NT2/D1 (cell line): ENCODE measurements at regions not wholly inside any gene's neighbourhood (a gene's known extent, or its start where the extent isn't known, plus 50 kb on each side); places are given as distances from the start of the nearest gene placed in this dataset.

Experiments
- DNase-seq: peaks from one replicate; pipeline ENCODE4 v3.0.0-alpha.2; 2011; ENCODE audit warnings: low read depth, low spot score
- H3K27me3 ChIP-seq: 2 replicates; pipeline ENCODE4 v1.6.0; 2011; ENCODE audit warnings: mild to moderate bottlenecking; ENCODE audit not compliant: insufficient read length, insufficient read depth
- H3K36me3 ChIP-seq: 2 replicates; pipeline ENCODE4 v1.6.1; 2011; ENCODE audit warnings: mild to moderate bottlenecking, low read length, mixed read lengths; ENCODE audit not compliant: insufficient read depth, insufficient read length
- H3K4me1 ChIP-seq: 2 replicates; pipeline ENCODE4 v1.5.1; 2011; ENCODE audit not compliant: insufficient read depth, insufficient read length
- H3K4me3 ChIP-seq: 2 replicates; pipeline ENCODE4 v1.5.1; 2011; ENCODE audit warnings: low read depth; ENCODE audit not compliant: insufficient read length
- H3K9ac ChIP-seq: 2 replicates; pipeline ENCODE4 v1.6.0; 2011; ENCODE audit warnings: low read depth; ENCODE audit not compliant: insufficient read length
- H3K9me3 ChIP-seq: 2 replicates; pipeline ENCODE4 v1.5.1; 2011; ENCODE audit warnings: mild to moderate bottlenecking, low read length; ENCODE audit not compliant: insufficient read depth
- SUZ12 ChIP-seq: IDR thresholded peaks from 2 replicates; pipeline ENCODE4 v1.6.1; 2011; ENCODE audit not compliant: insufficient read length, insufficient read depth; ENCODE audit errors: extremely low read depth
- YY1 ChIP-seq: IDR thresholded peaks from 2 replicates; pipeline ENCODE4 v1.6.1; 2011; ENCODE audit not compliant: insufficient read length, insufficient read depth
- ZNF274 ChIP-seq: IDR thresholded peaks from 2 replicates; pipeline ENCODE4 v1.6.1; 2011; ENCODE audit warnings: mild to moderate bottlenecking, low read depth, low read length

- Histone ChIP-seq H3K9ac (no peak overlapping the region), H3K9me3 (no peaks in the 10 kb centered on the region), H3K4me1 (peaks cover 4% of the 10 kb centered on the region), H3K36me3 (no peaks in the 10 kb centered on the region), H3K4me3 (no peak overlapping the region), H3K27me3 (no peaks in the 10 kb centered on the region)
- DNase-seq, result no peak
- no peak for TF ChIP-seq ZNF274
These were observed 63.7 kb upstream of the IL6 start for GRCh38 chr7:22663357-22663718.

GRCh38 chr7:22662556-22663356 lies 64.2 kb upstream of the IL6 start:
- Histone ChIP-seq H3K9me3 (no peaks in the 10 kb centered on the region), H3K4me1 (peaks cover 4% of the 10 kb centered on the region), H3K9ac (no peak overlapping the region), H3K27me3 (no peaks in the 10 kb centered on the region), H3K4me3 (no peak overlapping the region), H3K36me3 (no peaks in the 10 kb centered on the region)
- peak; percentile 50 for DNase-seq
- no peak for TF ChIP-seq SUZ12
- TF ChIP-seq ZNF274, result no peak
- no peak for TF ChIP-seq YY1

GRCh38 chr7:22662036-22662435 lies 65.0 kb upstream of the IL6 start:
- Histone ChIP-seq H3K9ac (no peak overlapping the region), H3K36me3 (no peaks in the 10 kb centered on the region), H3K4me3 (no peak overlapping the region), H3K9me3 (no peaks in the 10 kb centered on the region), H3K27me3 (no peaks in the 10 kb centered on the region), H3K4me1 (peaks cover 4% of the 10 kb centered on the region)
- no peak for DNase-seq
- no peak for TF ChIP-seq SUZ12
- no peak for TF ChIP-seq YY1
- no peak for TF ChIP-seq ZNF274

- peaks cover 1% of the 10 kb centered on the region for H3K4me1 ChIP-seq
- DNase-seq, result peak; percentile 55
These were observed 66.3 kb upstream of the IL6 start for GRCh38 chr7:22660732-22661131.

GRCh38 chr7:22660293-22660692 lies 66.7 kb upstream of the IL6 start:
- Histone ChIP-seq H3K36me3 (no peaks in the 10 kb centered on the region), H3K4me1 (peaks cover under 1% of the 10 kb centered on the region), H3K9ac (no peak overlapping the region), H3K27me3 (no peaks in the 10 kb centered on the region), H3K4me3 (no peak overlapping the region), H3K9me3 (no peaks in the 10 kb centered on the region)
- TF ChIP-seq YY1 (no peak), SUZ12 (no peak), ZNF274 (no peak)
- no peak for DNase-seq

More at GRCh38 chr7:22660732-22661131, 66.3 kb upstream of the IL6 start:
- Histone ChIP-seq H3K4me3 (no peak overlapping the region), H3K27me3 (no peaks in the 10 kb centered on the region), H3K9ac (no peak overlapping the region), H3K9me3 (no peaks in the 10 kb centered on the region), H3K36me3 (no peaks in the 10 kb centered on the region)
- TF ChIP-seq YY1, result no peak
- no peak for TF ChIP-seq ZNF274
- TF ChIP-seq SUZ12, result no peak

GRCh38 chr7:22659741-22660140 lies 67.3 kb upstream of the IL6 start:
- H3K4me3 ChIP-seq, result no peak overlapping the region
- H3K36me3 ChIP-seq, result no peaks in the 10 kb centered on the region
- no peak overlapping the region for H3K9ac ChIP-seq
- no peaks in the 10 kb centered on the region for H3K27me3 ChIP-seq
- TF ChIP-seq YY1 (no peak), ZNF274 (no peak), SUZ12 (no peak)
- DNase-seq, result no peak
- H3K4me1 ChIP-seq, result no peaks in the 10 kb centered on the region
- H3K9me3 ChIP-seq, result no peaks in the 10 kb centered on the region

- Histone ChIP-seq H3K9me3 (no peaks in the 10 kb centered on the region), H3K9ac (no peak overlapping the region), H3K36me3 (no peaks in the 10 kb centered on the region), H3K4me1 (no peaks in the 10 kb centered on the region), H3K27me3 (no peaks in the 10 kb centered on the region), H3K4me3 (no peak overlapping the region)
- no peak for DNase-seq
- TF ChIP-seq SUZ12 (no peak), YY1 (no peak), ZNF274 (no peak)
These were observed 69.0 kb upstream of the IL6 start for GRCh38 chr7:22658031-22658430.
